Gastrocnemius medialis (tissue), 4 donors: ENCODE measurements at regions not wholly inside any gene's neighbourhood (a gene's known extent, or its start where the extent isn't known, plus 50 kb on each side); places are given as distances from the start of the nearest gene placed in this dataset.

ENCODE experiments used
- POLR2A ChIP-seq, 2 donors: fragments of 450-650 bp; IDR thresholded peaks; one replicate each; pipeline ENCODE4 v1.6.1; 2017; ENCODE audit warnings: antibody characterized with exemption in 2 of 2, mild to moderate bottlenecking in 2 of 2, moderate library complexity in 2 of 2
- TF ChIP-seq, protein P1 (sequence below), 5 experiments: fragments of 450-650 bp in 3 of 5; fragments of 200-600 bp in 2 of 5; sonication (generic) in 2 of 5; IDR thresholded peaks in 4 of 5; conservative IDR thresholded peaks in 1 of 5; 1 replicate in 4 of 5; 2 replicates in 1 of 5; pipeline ENCODE4 v1.5.1; 2016 to 2019; ENCODE audit warnings: antibody characterized with exemption in 5 of 5, mild to moderate bottlenecking in 3 of 5, moderate library complexity in 3 of 5

GRCh38 chr10:43968961-43969360 is 320.3 kb upstream of the ZNF32 start:
- TF ChIP-seq, protein P1, sequence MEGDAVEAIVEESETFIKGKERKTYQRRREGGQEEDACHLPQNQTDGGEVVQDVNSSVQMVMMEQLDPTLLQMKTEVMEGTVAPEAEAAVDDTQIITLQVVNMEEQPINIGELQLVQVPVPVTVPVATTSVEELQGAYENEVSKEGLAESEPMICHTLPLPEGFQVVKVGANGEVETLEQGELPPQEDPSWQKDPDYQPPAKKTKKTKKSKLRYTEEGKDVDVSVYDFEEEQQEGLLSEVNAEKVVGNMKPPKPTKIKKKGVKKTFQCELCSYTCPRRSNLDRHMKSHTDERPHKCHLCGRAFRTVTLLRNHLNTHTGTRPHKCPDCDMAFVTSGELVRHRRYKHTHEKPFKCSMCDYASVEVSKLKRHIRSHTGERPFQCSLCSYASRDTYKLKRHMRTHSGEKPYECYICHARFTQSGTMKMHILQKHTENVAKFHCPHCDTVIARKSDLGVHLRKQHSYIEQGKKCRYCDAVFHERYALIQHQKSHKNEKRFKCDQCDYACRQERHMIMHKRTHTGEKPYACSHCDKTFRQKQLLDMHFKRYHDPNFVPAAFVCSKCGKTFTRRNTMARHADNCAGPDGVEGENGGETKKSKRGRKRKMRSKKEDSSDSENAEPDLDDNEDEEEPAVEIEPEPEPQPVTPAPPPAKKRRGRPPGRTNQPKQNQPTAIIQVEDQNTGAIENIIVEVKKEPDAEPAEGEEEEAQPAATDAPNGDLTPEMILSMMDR (IDR thresholded peaks at IDR 0.05 in 4 of 5, conservative IDR thresholded peaks at IDR 0.05 in 1 of 5): no peak
- no peak for TF ChIP-seq POLR2A (IDR thresholded peaks at IDR 0.05)
